OCI-LY1 (cell line): ENCODE measurements at regions not wholly inside any gene's neighbourhood (a gene's known extent, or its start where the extent isn't known, plus 50 kb on each side); places are given as distances from the start of the nearest gene placed in this dataset.

ENCODE experiments used
- EZH2 ChIP-seq: fragments of 200-600 bp; sonication (generic), shearing (Covaris generic); IDR thresholded peaks from 2 replicates; pipeline ENCODE4 v1.8.0; 2017; ENCODE audit warnings: borderline replicate concordance, mixed run types, mild to moderate bottlenecking, antibody characterized with exemption, low read length, moderate library complexity, mixed read lengths
- TF ChIP-seq, protein P1 (sequence below): fragments of 200-600 bp; sonication (generic), shearing (Covaris generic); IDR thresholded peaks from 2 replicates; pipeline ENCODE4 v1.5.1; 2017; ENCODE audit warnings: mild to moderate bottlenecking, antibody characterized with exemption, low read length, moderate library complexity, mixed read lengths

GRCh38 chr18:73733806-73734314, 413.8 kb downstream of the FBXO15 start:
- TF ChIP-seq, protein P1, sequence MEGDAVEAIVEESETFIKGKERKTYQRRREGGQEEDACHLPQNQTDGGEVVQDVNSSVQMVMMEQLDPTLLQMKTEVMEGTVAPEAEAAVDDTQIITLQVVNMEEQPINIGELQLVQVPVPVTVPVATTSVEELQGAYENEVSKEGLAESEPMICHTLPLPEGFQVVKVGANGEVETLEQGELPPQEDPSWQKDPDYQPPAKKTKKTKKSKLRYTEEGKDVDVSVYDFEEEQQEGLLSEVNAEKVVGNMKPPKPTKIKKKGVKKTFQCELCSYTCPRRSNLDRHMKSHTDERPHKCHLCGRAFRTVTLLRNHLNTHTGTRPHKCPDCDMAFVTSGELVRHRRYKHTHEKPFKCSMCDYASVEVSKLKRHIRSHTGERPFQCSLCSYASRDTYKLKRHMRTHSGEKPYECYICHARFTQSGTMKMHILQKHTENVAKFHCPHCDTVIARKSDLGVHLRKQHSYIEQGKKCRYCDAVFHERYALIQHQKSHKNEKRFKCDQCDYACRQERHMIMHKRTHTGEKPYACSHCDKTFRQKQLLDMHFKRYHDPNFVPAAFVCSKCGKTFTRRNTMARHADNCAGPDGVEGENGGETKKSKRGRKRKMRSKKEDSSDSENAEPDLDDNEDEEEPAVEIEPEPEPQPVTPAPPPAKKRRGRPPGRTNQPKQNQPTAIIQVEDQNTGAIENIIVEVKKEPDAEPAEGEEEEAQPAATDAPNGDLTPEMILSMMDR, result no peak
- TF ChIP-seq EZH2, result no peak
